PC-3 (cell line): ENCODE measurements at regions not wholly inside any gene's neighbourhood (a gene's known extent, or its start where the extent isn't known, plus 50 kb on each side); places are given as distances from the start of the nearest gene placed in this dataset.

Source experiments
- ATAC-seq: fragments of 200-7000 bp; cut with Tn5 transposase; 2 replicates; pipeline ENCODE4 v1.9.1; 2020; ENCODE audit warnings: mild to moderate bottlenecking, moderate library complexity
- BruUV-seq: library from RNA; stranded (reverse); fragments of 400-500 nt; replicated peaks from 2 replicates; lab custom pipeline; 2021; lab: Mats Ljungman, UMichigan
- CTCF ChIA-PET: fragments of 300-600 bp; sonication (Branson Sonifier 250); formaldehyde crosslinking; loops from one replicate; lab custom pipeline; 2022; ENCODE audit warnings: antibody characterized with exemption; lab: Charles Lee
- POLR2A ChIA-PET: fragments of 300-600 bp; sonication (Branson Sonifier 250); formaldehyde crosslinking; loops from one replicate; lab custom pipeline; 2022; ENCODE audit warnings: antibody characterized with exemption; ENCODE audit not compliant: unreplicated experiment; lab: Charles Lee
- DNase-seq: peaks from one replicate; pipeline ENCODE4 v3.0.0-alpha.2; 2015
- H2AFZ ChIP-seq: fragments of 300-600 bp; sonication (generic); 2 replicates; pipeline ENCODE4 v1.6.0; 2016; ENCODE audit warnings: antibody characterized with exemption, low read length
- H3F3A ChIP-seq: fragments of 300-600 bp; sonication (generic); one replicate; pipeline ENCODE4 v1.6.0; 2017; ENCODE audit warnings: antibody characterized with exemption, low read length, control low read depth, mild to moderate bottlenecking; ENCODE audit not compliant: unreplicated experiment
- H3K27ac ChIP-seq: fragments of 300-600 bp; sonication (generic); 2 replicates; pipeline ENCODE4 v1.5.1; 2016; ENCODE audit warnings: mild to moderate bottlenecking, low read length
- H3K27me3 ChIP-seq: fragments of 300-600 bp; sonication (generic); 2 replicates; pipeline ENCODE4 v1.6.1; 2016; ENCODE audit warnings: low read length, mixed read lengths
- H3K36me3 ChIP-seq: fragments of 300-600 bp; sonication (generic); 2 replicates; pipeline ENCODE4 v1.6.1; 2016; ENCODE audit warnings: low read depth, mixed run types, low read length, mixed read lengths
- H3K4me1 ChIP-seq: fragments of 300-600 bp; sonication (generic); 2 replicates; pipeline ENCODE4 v1.5.1; 2016; ENCODE audit warnings: low read length; ENCODE audit not compliant: insufficient read depth
- H3K4me2 ChIP-seq: fragments of 300-600 bp; sonication (generic); 2 replicates; pipeline ENCODE4 v1.6.0; 2016; ENCODE audit warnings: low read length
- H3K4me3 ChIP-seq: fragments of 300-600 bp; sonication (generic); 2 replicates; pipeline ENCODE4 v1.5.1; 2016; ENCODE audit warnings: mild to moderate bottlenecking, low read length, mixed read lengths
- H3K79me2 ChIP-seq: fragments of 300-600 bp; sonication (generic); 2 replicates; pipeline ENCODE4 v1.6.1; 2017; ENCODE audit warnings: low read length, mixed read lengths
- H3K9ac ChIP-seq: fragments of 300-600 bp; sonication (generic); 2 replicates; pipeline ENCODE4 v1.6.0; 2016; ENCODE audit warnings: mild to moderate bottlenecking, low read length
- H3K9me2 ChIP-seq: fragments of 300-600 bp; sonication (generic); replicated peaks from 2 replicates; pipeline ENCODE4 v1.6.1; 2016; ENCODE audit warnings: mixed run types, low read length, mixed read lengths
- H3K9me3 ChIP-seq: fragments of 300-600 bp; sonication (generic); 2 replicates; pipeline ENCODE4 v1.6.1; 2016; ENCODE audit warnings: low read length, mixed read lengths
- H4K20me1 ChIP-seq: fragments of 300-600 bp; sonication (generic); 2 replicates; pipeline ENCODE4 v1.6.1; 2016; ENCODE audit warnings: low read length, mixed read lengths
- CTCF ChIP-seq: fragments of 300-600 bp; sonication (generic); conservative IDR thresholded peaks from 2 replicates; pipeline ENCODE4 v1.5.1; 2017; ENCODE audit warnings: antibody characterized with exemption, low read depth, mild to moderate bottlenecking, low read length
- EZH2 ChIP-seq: fragments of 300-600 bp; sonication (generic); IDR thresholded peaks from one replicate; pipeline ENCODE4 v1.6.1; 2017; ENCODE audit warnings: antibody characterized with exemption, mild to moderate bottlenecking, low read length; ENCODE audit not compliant: unreplicated experiment
- EZH2phosphoT487 ChIP-seq: fragments of 300-600 bp; sonication (generic); IDR thresholded peaks from 2 replicates; pipeline ENCODE4 v1.6.1; 2018; ENCODE audit warnings: mild to moderate bottlenecking, antibody characterized with exemption, low read length, borderline replicate concordance
- intact Hi-C: fragments of 100-400 bp; cut with micrococcal nuclease; formaldehyde crosslinking; loops from 2 replicates; pipeline ENCODE4 v1.9.0; 2023

GRCh38 chr11:19511413-19512183 lies 201.0 kb upstream of the NAV2 start:
- H3K4me3 ChIP-seq = no peak overlapping the region
- DNase-seq (no peak), ATAC-seq (no peak)
- no peaks in the 10 kb centered on the region for H3K9me2 ChIP-seq
- no peaks in the 10 kb centered on the region for H3K36me3 ChIP-seq
- no peaks in the 10 kb centered on the region for H4K20me1 ChIP-seq
- no peak for TF ChIP-seq EZH2
- TF ChIP-seq CTCF = no peak
- no peak for TF ChIP-seq EZH2phosphoT487
- intact Hi-C loops = no loop called here
- H3K79me2 ChIP-seq = no peaks in the 10 kb centered on the region
- H2AFZ ChIP-seq = no peak overlapping the region
- ChIA-PET CTCF (no interaction called here), POLR2A (no interaction called here)
- H3K27me3 ChIP-seq = peaks cover 76% of the 10 kb centered on the region
- H3F3A ChIP-seq = no peaks in the 10 kb centered on the region
- H3K9me3 ChIP-seq = no peaks in the 10 kb centered on the region
- H3K9ac ChIP-seq = no peak overlapping the region
- H3K4me2 ChIP-seq = no peak overlapping the region
- no TSS peak for BruUV-seq
- H3K4me1 ChIP-seq = 0 out of 2 replicates have a peak, but pooled peaks cover 6% of the 10 kb centered on the region
- H3K27ac ChIP-seq = no peak overlapping the region

- H3F3A ChIP-seq = no peaks in the 10 kb centered on the region
- intact Hi-C loops = no loop called here
- H3K9me3 ChIP-seq = no peaks in the 10 kb centered on the region
- H3K4me2 ChIP-seq = no peak overlapping the region
- no peaks in the 10 kb centered on the region for H4K20me1 ChIP-seq
- no peak for DNase-seq
- TF ChIP-seq CTCF (no peak), EZH2phosphoT487 (no peak), EZH2 (no peak)
- CTCF ChIA-PET = no interaction called here
- H3K79me2 ChIP-seq = no peaks in the 10 kb centered on the region
- H3K4me3 ChIP-seq = no peak overlapping the region
- no peaks in the 10 kb centered on the region for H3K9me2 ChIP-seq
- H3K27me3 ChIP-seq = peaks cover 70% of the 10 kb centered on the region
- H3K4me1 ChIP-seq = 0 out of 2 replicates have a peak, but pooled peaks cover 6% of the 10 kb centered on the region
- no TSS peak for BruUV-seq
- POLR2A ChIA-PET = no interaction called here
- H3K27ac ChIP-seq = no peak overlapping the region
- no peak overlapping the region for H2AFZ ChIP-seq
- ATAC-seq = no peak
- no peak overlapping the region for H3K9ac ChIP-seq
- H3K36me3 ChIP-seq = no peaks in the 10 kb centered on the region
Observed at GRCh38 chr11:19511066-19511412, 201.6 kb upstream of the NAV2 start.

- no peak overlapping the region for H3K4me3 ChIP-seq
- peaks cover 64% of the 10 kb centered on the region for H3K27me3 ChIP-seq
- no peaks in the 10 kb centered on the region for H3K36me3 ChIP-seq
- TF ChIP-seq CTCF (no peak), EZH2phosphoT487 (no peak), EZH2 (no peak)
- H4K20me1 ChIP-seq = no peaks in the 10 kb centered on the region
- ChIA-PET CTCF (no interaction called here), POLR2A (no interaction called here)
- H3K9me2 ChIP-seq = no peaks in the 10 kb centered on the region
- ATAC-seq = no peak
- no peak for DNase-seq
- 0 out of 2 replicates have a peak, but pooled peaks cover 6% of the 10 kb centered on the region for H3K4me1 ChIP-seq
- no peak overlapping the region for H3K4me2 ChIP-seq
- H3K79me2 ChIP-seq = no peaks in the 10 kb centered on the region
- H3F3A ChIP-seq = no peaks in the 10 kb centered on the region
- intact Hi-C loops = no loop called here
- H3K9me3 ChIP-seq = no peaks in the 10 kb centered on the region
- H3K27ac ChIP-seq = no peak overlapping the region
- no peak overlapping the region for H3K9ac ChIP-seq
- no TSS peak for BruUV-seq
- H2AFZ ChIP-seq = no peak overlapping the region
Observed at GRCh38 chr11:19510468-19510867, 202.2 kb upstream of the NAV2 start.
